HL-60 (cell line): ENCODE measurements at regions not wholly inside any gene's neighbourhood (a gene's known extent, or its start where the extent isn't known, plus 50 kb on each side); places are given as distances from the start of the nearest gene placed in this dataset.

Experiments
- DNase-seq, 2 experiments: peaks; one replicate each; pipeline ENCODE4 v3.0.0-alpha.2; 2010 to 2020; ENCODE audit warnings: low read depth in 1 of 2, low spot score in 1 of 2
- H3K27ac ChIP-seq: fragments of 250-450 bp; sonication (Bioruptor Pico); replicated peaks from 2 replicates; pipeline ENCODE4 v1.5.1; 2020; ENCODE audit warnings: mild to moderate bottlenecking, moderate library complexity
- H3K27me3 ChIP-seq: fragments of 250-450 bp; sonication (Bioruptor Pico); 2 replicates; pipeline ENCODE4 v1.5.1; 2021; ENCODE audit warnings: mild to moderate bottlenecking, moderate library complexity; ENCODE audit not compliant: insufficient read depth, poor library complexity, severe bottlenecking
- H3K4me3 ChIP-seq: replicated peaks from 2 replicates; pipeline ENCODE4 v1.5.1; 2011; ENCODE audit warnings: mild to moderate bottlenecking, control low read depth, low read length; ENCODE audit not compliant: insufficient read depth
- CTCF ChIP-seq: IDR thresholded peaks from one replicate; pipeline ENCODE4 v1.5.1; 2011; ENCODE audit warnings: low read length, control low read depth, inconsistent platforms; ENCODE audit not compliant: insufficient read depth
- GABPA ChIP-seq: IDR thresholded peaks from 2 replicates; pipeline ENCODE4 v1.6.1; 2012; ENCODE audit warnings: low read depth
- POLR2AphosphoS5 ChIP-seq: IDR thresholded peaks from 2 replicates; pipeline ENCODE4 v1.6.1; 2012; ENCODE audit warnings: low read depth
- REST ChIP-seq: IDR thresholded peaks from 2 replicates; pipeline ENCODE4 v1.6.1; 2012; ENCODE audit warnings: low read depth; ENCODE audit not compliant: insufficient replicate concordance
- SPI1 ChIP-seq: IDR thresholded peaks from 2 replicates; pipeline ENCODE4 v1.6.1; 2012; ENCODE audit warnings: low read depth, mild to moderate bottlenecking, borderline replicate concordance

GRCh38 chr19:30287259-30287658 is 84.9 kb upstream of the ZNF536 start:
- no peak overlapping the region for H3K27ac ChIP-seq
- TF ChIP-seq CTCF: no peak
- no peak for TF ChIP-seq SPI1
- TF ChIP-seq REST: no peak
- TF ChIP-seq POLR2AphosphoS5: no peak
- no peak for DNase-seq
- no peaks in the 10 kb centered on the region for H3K27me3 ChIP-seq
- H3K4me3 ChIP-seq: no peak overlapping the region

GRCh38 chr19:30287973-30288372 is 84.2 kb upstream of the ZNF536 start:
- no peaks in the 10 kb centered on the region for H3K27me3 ChIP-seq
- no peak for TF ChIP-seq CTCF
- no peak for TF ChIP-seq GABPA
- no peak for TF ChIP-seq REST
- TF ChIP-seq SPI1: no peak
- TF ChIP-seq POLR2AphosphoS5: no peak
- no peak for DNase-seq
- H3K27ac ChIP-seq: no peak overlapping the region
- H3K4me3 ChIP-seq: no peak overlapping the region

- no peak overlapping the region for H3K4me3 ChIP-seq
- H3K27ac ChIP-seq: no peak overlapping the region
- TF ChIP-seq REST (no peak), SPI1 (no peak), POLR2AphosphoS5 (no peak), GABPA (no peak), CTCF (no peak)
- DNase-seq: no peak
- no peaks in the 10 kb centered on the region for H3K27me3 ChIP-seq
Observed at GRCh38 chr19:30288911-30289310, 83.3 kb upstream of the ZNF536 start.
